AG04450 (cell line): ENCODE measurements at regions not wholly inside any gene's neighbourhood (a gene's known extent, or its start where the extent isn't known, plus 50 kb on each side); places are given as distances from the start of the nearest gene placed in this dataset.
A peak's percentile ranks its signal among the peaks of the same experiment; 100 is the strongest.

Source experiments
- CTCF ChIA-PET: fragments of 300-600, 350-600 bp; formaldehyde crosslinking; extraction: SDS; loops from one replicate; lab custom pipeline; 2022; ENCODE audit warnings: antibody characterized with exemption, inconsistent platforms; lab: Charles Lee
- POLR2A ChIA-PET: fragments of 350-600 bp; formaldehyde crosslinking; extraction: SDS; loops from one replicate; lab custom pipeline; 2021; ENCODE audit warnings: antibody characterized with exemption, inconsistent platforms; lab: Yijun Ruan, JAX
- DNase-seq: peaks from one replicate; pipeline ENCODE4 v3.0.0-alpha.2; 2011; ENCODE audit warnings: low read depth, low spot score
- H3K27ac ChIP-seq: one replicate; pipeline ENCODE4 v1.5.1; 2012; ENCODE audit warnings: low read depth, low read length, control low read depth
- H3K27me3 ChIP-seq: one replicate; pipeline ENCODE4 v1.6.0; 2012; ENCODE audit warnings: low read length; ENCODE audit not compliant: control insufficient read depth, insufficient read depth
- H3K4me3 ChIP-seq: 2 replicates; pipeline ENCODE4 v1.5.1; 2011; ENCODE audit warnings: mild to moderate bottlenecking, low read depth, low read length, control low read depth
- H3K9me3 ChIP-seq: 2 replicates; pipeline ENCODE4 v1.5.1; 2012; ENCODE audit warnings: low read length; ENCODE audit not compliant: control insufficient read depth, insufficient read depth
- TF ChIP-seq, protein P1 (sequence below): IDR thresholded peaks from 2 replicates; pipeline ENCODE4 v1.5.1; 2011; ENCODE audit warnings: low read depth, low read length, control low read depth, inconsistent platforms

DNA sequence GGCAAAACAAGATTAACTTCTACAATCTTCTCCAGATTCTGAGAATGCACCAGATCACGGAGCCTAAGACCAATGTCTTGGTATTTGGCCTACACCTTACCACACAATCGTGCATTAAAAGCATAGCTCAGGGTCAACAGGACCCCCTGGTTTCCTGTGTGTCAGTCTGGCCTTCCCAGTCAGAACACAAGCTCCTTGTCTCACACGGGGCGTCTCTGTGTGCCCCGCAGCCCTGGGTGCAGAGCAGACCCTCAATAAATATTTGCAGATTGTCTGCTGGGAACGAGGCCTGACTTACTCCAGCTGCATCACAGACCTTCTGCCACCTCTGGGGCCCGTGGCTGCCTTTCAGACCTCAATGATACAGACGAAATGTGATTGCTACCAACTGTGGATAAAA is 82.5 kb upstream of the CTNNB1 start:
- CTCF ChIA-PET = interaction anchor here (0.8 kb wide), 1 partner anchor 20 kb away, joined by 5 read pairs; no protein-coding TSS in a partner anchor

DNA sequence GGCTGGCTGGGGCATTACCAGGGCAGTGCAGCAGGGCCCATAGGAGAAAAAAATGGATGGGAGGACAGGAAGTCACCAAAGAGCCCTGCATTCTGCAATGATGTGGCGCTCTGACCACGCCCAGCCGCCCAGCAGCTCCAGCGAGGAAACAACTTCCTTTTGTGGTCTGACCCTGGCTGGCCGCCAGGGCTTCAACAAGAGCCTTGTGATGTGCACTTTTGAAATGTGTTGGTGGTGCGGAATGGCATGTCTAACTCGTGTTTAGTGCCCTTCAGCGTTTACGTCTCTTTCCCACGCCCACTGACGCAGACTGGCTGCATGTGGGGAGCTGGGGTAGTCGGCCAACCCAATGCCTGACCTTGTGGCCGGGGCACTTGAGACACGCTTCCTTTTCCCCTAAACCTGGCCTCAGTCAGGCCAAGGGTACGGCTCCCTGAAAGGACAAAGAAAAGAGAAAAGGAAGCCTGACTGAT is 81.9 kb upstream of the CTNNB1 start:
- ChIA-PET POLR2A (interaction anchor here (0.6 to 1.3 kb wide), 2 partner anchors 82 to 641 kb away, joined by 3 to 6 read pairs; partner anchors contain the start of genes CTNNB1 and ZNF619), CTCF (no interaction called here)

More for the DNA sequence above, 82.5 kb upstream of the CTNNB1 start:
- Histone ChIP-seq H3K27me3 (peaks cover 3% of the 10 kb centered on the region), H3K4me3 (no peak overlapping the region), H3K27ac (no peak overlapping the region), H3K9me3 (no peaks in the 10 kb centered on the region; the same call in 1 of the 2 replicates)
- TF ChIP-seq, protein P1, sequence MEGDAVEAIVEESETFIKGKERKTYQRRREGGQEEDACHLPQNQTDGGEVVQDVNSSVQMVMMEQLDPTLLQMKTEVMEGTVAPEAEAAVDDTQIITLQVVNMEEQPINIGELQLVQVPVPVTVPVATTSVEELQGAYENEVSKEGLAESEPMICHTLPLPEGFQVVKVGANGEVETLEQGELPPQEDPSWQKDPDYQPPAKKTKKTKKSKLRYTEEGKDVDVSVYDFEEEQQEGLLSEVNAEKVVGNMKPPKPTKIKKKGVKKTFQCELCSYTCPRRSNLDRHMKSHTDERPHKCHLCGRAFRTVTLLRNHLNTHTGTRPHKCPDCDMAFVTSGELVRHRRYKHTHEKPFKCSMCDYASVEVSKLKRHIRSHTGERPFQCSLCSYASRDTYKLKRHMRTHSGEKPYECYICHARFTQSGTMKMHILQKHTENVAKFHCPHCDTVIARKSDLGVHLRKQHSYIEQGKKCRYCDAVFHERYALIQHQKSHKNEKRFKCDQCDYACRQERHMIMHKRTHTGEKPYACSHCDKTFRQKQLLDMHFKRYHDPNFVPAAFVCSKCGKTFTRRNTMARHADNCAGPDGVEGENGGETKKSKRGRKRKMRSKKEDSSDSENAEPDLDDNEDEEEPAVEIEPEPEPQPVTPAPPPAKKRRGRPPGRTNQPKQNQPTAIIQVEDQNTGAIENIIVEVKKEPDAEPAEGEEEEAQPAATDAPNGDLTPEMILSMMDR = no peak
- POLR2A ChIA-PET = interaction anchor here (0.6 to 1.3 kb wide), 2 partner anchors 10 to 82 kb away, joined by 6 to 8 read pairs; partner anchors contain the start of gene CTNNB1
- DNase-seq = no peak

DNA sequence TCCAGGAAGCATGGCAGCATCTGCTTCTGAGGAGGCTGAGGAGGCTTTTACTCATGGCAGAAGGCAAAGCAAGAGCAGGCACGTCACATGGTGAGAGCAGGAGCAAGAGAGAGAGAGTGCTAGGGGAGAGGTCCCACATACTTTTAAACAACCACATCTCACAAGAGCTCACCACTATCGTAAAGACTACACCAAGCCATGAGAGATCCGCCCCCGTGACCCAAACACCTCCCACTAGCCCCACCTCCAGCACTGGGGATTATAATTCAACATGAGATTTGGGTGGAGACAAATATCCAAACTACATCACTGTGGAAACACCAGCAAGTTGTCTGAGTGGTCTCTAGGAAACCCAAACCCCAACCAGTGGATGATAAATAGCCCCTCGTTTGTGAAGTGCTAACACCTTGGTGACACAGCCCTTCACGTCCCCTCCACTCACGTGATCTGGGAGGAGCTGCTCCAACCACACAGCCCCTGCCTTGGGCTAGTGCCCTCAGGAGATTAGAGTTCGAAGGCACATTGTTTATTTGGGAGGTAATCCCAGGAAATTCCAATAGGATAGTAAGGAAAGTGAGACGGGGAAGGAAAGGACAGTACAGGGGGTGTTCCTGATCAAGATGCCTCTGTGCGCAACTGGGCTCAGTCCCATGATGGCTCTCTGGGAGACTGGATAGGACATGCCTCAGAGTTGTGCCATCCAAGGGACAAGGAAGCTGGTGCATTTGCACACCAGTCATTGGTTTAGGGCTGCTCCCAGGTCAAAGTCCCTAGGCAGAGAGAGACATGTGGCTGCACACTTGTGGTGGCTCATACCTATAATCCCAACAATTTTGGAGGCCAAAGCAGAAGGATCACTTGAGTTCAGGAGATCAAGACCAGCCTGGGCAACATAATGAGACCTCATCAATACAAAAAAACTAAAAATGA is 80.6 kb upstream of the CTNNB1 start:
- Histone ChIP-seq H3K9me3 (no peaks in the 10 kb centered on the region; the same call in 1 of the 2 replicates), H3K27ac (no peak overlapping the region), H3K4me3 (no peak overlapping the region), H3K27me3 (peaks cover 3% of the 10 kb centered on the region)
- ChIA-PET CTCF (no interaction called here), POLR2A (no interaction called here)
- DNase-seq = no peak
- TF ChIP-seq, protein P1 = no peak

More for the DNA sequence above, 81.9 kb upstream of the CTNNB1 start:
- Histone ChIP-seq H3K4me3 (no peak overlapping the region), H3K27me3 (peaks cover 3% of the 10 kb centered on the region), H3K9me3 (no peaks in the 10 kb centered on the region; the same call in 1 of the 2 replicates), H3K27ac (peak overlapping the region; percentile 11)
- peak; percentile 55 for DNase-seq
- TF ChIP-seq, protein P1 = no peak

DNA sequence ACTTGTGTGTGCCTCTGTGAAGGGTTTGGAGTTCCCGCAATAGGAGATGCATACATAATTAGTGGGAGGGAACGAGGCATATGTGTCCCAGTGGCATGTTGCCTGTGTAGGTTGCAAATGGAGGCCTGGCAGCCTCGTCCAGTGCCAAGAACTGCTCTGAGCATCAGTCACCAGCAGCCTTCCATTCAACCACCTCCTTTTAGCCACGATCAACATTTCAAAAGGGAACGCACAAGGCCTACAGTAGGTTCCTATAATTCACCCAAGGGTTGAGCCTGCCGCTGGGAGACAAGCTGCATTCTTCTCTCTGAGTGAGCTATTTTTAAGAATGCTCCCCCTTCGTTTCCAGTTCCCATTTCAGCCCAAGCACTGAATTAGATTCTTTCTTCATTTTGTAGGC is 78.8 kb upstream of the CTNNB1 start:
- no peak for DNase-seq
- Histone ChIP-seq H3K27me3 (peaks cover 3% of the 10 kb centered on the region), H3K4me3 (no peak overlapping the region), H3K9me3 (no peaks in the 10 kb centered on the region; the same call in 1 of the 2 replicates), H3K27ac (no peak overlapping the region)
- TF ChIP-seq, protein P1 = no peak
- ChIA-PET CTCF (no interaction called here), POLR2A (no interaction called here)

DNA sequence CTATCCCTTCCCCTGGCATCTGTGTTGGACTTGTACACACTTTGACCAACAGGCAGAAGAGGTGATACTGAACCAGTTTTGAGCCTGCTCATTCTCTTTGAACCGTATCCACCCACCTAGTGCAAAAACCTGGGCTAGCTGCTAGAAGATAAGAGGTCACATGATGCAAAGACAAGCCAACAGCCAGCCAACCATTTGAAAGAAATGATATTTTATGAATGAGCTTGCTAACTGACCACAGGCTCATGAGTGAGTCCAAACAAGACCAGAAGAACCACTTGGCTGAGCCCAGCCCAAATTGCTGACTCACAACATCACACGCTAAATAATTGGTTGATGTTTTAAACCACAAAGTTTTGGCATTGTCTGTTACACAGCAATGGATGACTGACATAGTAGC is 74.0 kb upstream of the CTNNB1 start:
- Histone ChIP-seq H3K27me3 (peaks cover 2% of the 10 kb centered on the region), H3K27ac (no peak overlapping the region), H3K4me3 (no peak overlapping the region), H3K9me3 (no peaks in the 10 kb centered on the region)
- DNase-seq = no peak
- ChIA-PET POLR2A (no interaction called here), CTCF (no interaction called here)
- TF ChIP-seq, protein P1 = no peak
